ENCODE measurements at regions not wholly inside any gene's neighbourhood (a gene's known extent, or its start where the extent isn't known, plus 50 kb on each side); places are given as distances from the start of the nearest gene placed in this dataset.

- H3K4me1 Mint-ChIP-seq = no peaks in the 10 kb centered on the region
- Histone ChIP-seq H3K27ac (ENCODE audit: low read length) (no peak overlapping the region), H3K27me3 (ENCODE audit: control insufficient read depth, insufficient read depth, low read length) (no peaks in the 10 kb centered on the region), H3K9me3 (ENCODE audit: control insufficient read depth, insufficient read depth, low read length) (no peaks in the 10 kb centered on the region), H3K4me1 (ENCODE audit: control insufficient read depth, insufficient read depth, low read length) (no peaks in the 10 kb centered on the region), H3K4me3 (ENCODE audit: low read length) (no peak overlapping the region), H3K36me3 (ENCODE audit: control insufficient read depth, insufficient read depth, low read length) (no peaks in the 10 kb centered on the region)
- no peak for ATAC-seq
- no peak overlapping the region for H3K4me3 Mint-ChIP-seq
- intact Hi-C loops (cut with micrococcal nuclease) = loop anchor here (2.0 kb wide), 1 partner anchor 135 kb away; no protein-coding TSS in a partner anchor
- H3K9me3 Mint-ChIP-seq = peaks cover 0 to 4% of the 10 kb centered on the region in 2 donors
- H3K27me3 Mint-ChIP-seq (ENCODE audit: low read depth in 2 of 2) = peaks cover 0 to 6% of the 10 kb centered on the region in 2 donors
- TF ChIP-seq CTCF (IDR thresholded peaks at IDR 0.05) = no peak
- peaks cover 5% of the 10 kb centered on the region for H3K36me3 Mint-ChIP-seq
- WGBS (ENCODE audit: insufficient coverage) = no CpG with 5 or more reads among the region's 1 CpG
- no peak overlapping the region for H3K27ac Mint-ChIP-seq
- DNase-seq = peak in 1 of 2 donors; percentile 40
These were observed 162.4 kb downstream of the ASB9 start for GRCh38 chrX:15107367-15107988.

- H3K4me3 Mint-ChIP-seq = no peak overlapping the region
- H3K9me3 ChIP-seq (ENCODE audit: control insufficient read depth, insufficient read depth, low read length) = no peaks in the 10 kb centered on the region
- H3K36me3 ChIP-seq (ENCODE audit: control insufficient read depth, insufficient read depth, low read length) = no peaks in the 10 kb centered on the region
- intact Hi-C loops (cut with micrococcal nuclease) = no loop called here
- H3K27me3 ChIP-seq (ENCODE audit: control insufficient read depth, insufficient read depth, low read length) = no peaks in the 10 kb centered on the region
- H3K27ac ChIP-seq (ENCODE audit: low read length) = no peak overlapping the region
- no peaks in the 10 kb centered on the region for H3K4me1 Mint-ChIP-seq
- H3K9me3 Mint-ChIP-seq = peaks cover 0 to 2% of the 10 kb centered on the region in 2 donors
- H3K4me3 ChIP-seq (ENCODE audit: low read length) = no peak overlapping the region
- WGBS (ENCODE audit: insufficient coverage) = 100% methylated on average over 1 of the region's 2 CpGs
- ATAC-seq (no peak), DNase-seq (no peak)
- no peaks in the 10 kb centered on the region for H3K36me3 Mint-ChIP-seq
- H3K27ac Mint-ChIP-seq = no peak overlapping the region
- no peaks in the 10 kb centered on the region for H3K4me1 ChIP-seq (ENCODE audit: control insufficient read depth, insufficient read depth, low read length)
- H3K27me3 Mint-ChIP-seq (ENCODE audit: low read depth in 2 of 2) = peaks cover 0 to 6% of the 10 kb centered on the region in 2 donors
- TF ChIP-seq CTCF (IDR thresholded peaks at IDR 0.05) = no peak
These were observed 171.4 kb downstream of the ASB9 start for GRCh38 chrX:15098505-15098904.

GRCh38 chrX:15087747-15088146, 182.1 kb downstream of the ASB9 start:
- H3K9me3 Mint-ChIP-seq = peaks cover 0 to 3% of the 10 kb centered on the region in 2 donors
- no peak for DNase-seq
- Histone ChIP-seq H3K36me3 (ENCODE audit: control insufficient read depth, insufficient read depth, low read length) (no peaks in the 10 kb centered on the region), H3K4me3 (ENCODE audit: low read length) (no peak overlapping the region), H3K27me3 (ENCODE audit: control insufficient read depth, insufficient read depth, low read length) (no peaks in the 10 kb centered on the region), H3K27ac (ENCODE audit: low read length) (no peak overlapping the region), H3K9me3 (ENCODE audit: control insufficient read depth, insufficient read depth, low read length) (no peaks in the 10 kb centered on the region), H3K4me1 (ENCODE audit: control insufficient read depth, insufficient read depth, low read length) (no peaks in the 10 kb centered on the region)
- no peak for TF ChIP-seq CTCF (IDR thresholded peaks at IDR 0.05)
- 85% methylated on average over 4 of the region's 5 CpGs for WGBS (ENCODE audit: insufficient coverage)
- ATAC-seq = no peak
- intact Hi-C loops (cut with micrococcal nuclease) = no loop called here
- H3K4me3 Mint-ChIP-seq = no peak overlapping the region
- no peaks in the 10 kb centered on the region for H3K27me3 Mint-ChIP-seq (ENCODE audit: low read depth in 2 of 2)
- no peaks in the 10 kb centered on the region for H3K4me1 Mint-ChIP-seq
- no peaks in the 10 kb centered on the region for H3K36me3 Mint-ChIP-seq
- no peak overlapping the region for H3K27ac Mint-ChIP-seq

- Histone ChIP-seq H3K4me1 (ENCODE audit: control insufficient read depth, insufficient read depth, low read length) (no peaks in the 10 kb centered on the region), H3K27ac (ENCODE audit: low read length) (no peak overlapping the region), H3K27me3 (ENCODE audit: control insufficient read depth, insufficient read depth, low read length) (no peaks in the 10 kb centered on the region), H3K4me3 (ENCODE audit: low read length) (no peak overlapping the region), H3K9me3 (ENCODE audit: control insufficient read depth, insufficient read depth, low read length) (no peaks in the 10 kb centered on the region), H3K36me3 (ENCODE audit: control insufficient read depth, insufficient read depth, low read length) (no peaks in the 10 kb centered on the region)
- H3K36me3 Mint-ChIP-seq = no peaks in the 10 kb centered on the region
- no peak overlapping the region for H3K4me3 Mint-ChIP-seq
- intact Hi-C loops (cut with micrococcal nuclease) = no loop called here
- DNase-seq = no peak
- ATAC-seq = no peak
- no peak overlapping the region for H3K27ac Mint-ChIP-seq
- H3K9me3 Mint-ChIP-seq = no peaks in the 10 kb centered on the region
- 31% methylated on average over 7 of the region's 7 CpGs for WGBS (ENCODE audit: insufficient coverage)
- H3K4me1 Mint-ChIP-seq = no peaks in the 10 kb centered on the region
- H3K27me3 Mint-ChIP-seq (ENCODE audit: low read depth in 2 of 2) = no peaks in the 10 kb centered on the region
- no peak for TF ChIP-seq CTCF (IDR thresholded peaks at IDR 0.05)
These were observed 196.6 kb downstream of the ASB9 start for GRCh38 chrX:15073313-15073712.

Data from natural killer cell (primary cell).